H9 (cell line): ENCODE measurements at regions not wholly inside any gene's neighbourhood (a gene's known extent, or its start where the extent isn't known, plus 50 kb on each side); places are given as distances from the start of the nearest gene placed in this dataset.

Experiments
- DNase-seq: peaks from one replicate; pipeline ENCODE4 v3.0.0-alpha.2; 2017
- H2AFZ ChIP-seq: one replicate; pipeline ENCODE4 v1.6.1; 2013; ENCODE audit warnings: mild to moderate bottlenecking, low read length, control low read depth, moderate library complexity
- H2AK5ac ChIP-seq: 2 replicates; pipeline ENCODE4 v1.6.1; 2013; ENCODE audit warnings: low read length, control low read depth, mixed read lengths; ENCODE audit not compliant: insufficient read length
- H2BK120ac ChIP-seq: one replicate; pipeline ENCODE4 v1.6.1; 2013; ENCODE audit warnings: low read depth, mild to moderate bottlenecking, low read length, control low read depth, inconsistent platforms; ENCODE audit not compliant: poor library complexity, severe bottlenecking
- H2BK12ac ChIP-seq: 2 replicates; pipeline ENCODE4 v1.6.1; 2013; ENCODE audit warnings: low read length, control low read depth, mixed read lengths, low read depth; ENCODE audit not compliant: insufficient read length
- H2BK15ac ChIP-seq: 2 replicates; pipeline ENCODE4 v1.6.1; 2013; ENCODE audit warnings: low read depth, low read length, control low read depth
- H2BK20ac ChIP-seq: one replicate; pipeline ENCODE4 v1.6.1; 2013; ENCODE audit warnings: low read depth, mild to moderate bottlenecking, low read length, control low read depth, inconsistent platforms; ENCODE audit not compliant: poor library complexity, severe bottlenecking
- H2BK5ac ChIP-seq: 2 replicates; pipeline ENCODE4 v1.6.1; 2013; ENCODE audit warnings: low read length, control low read depth, mixed read lengths; ENCODE audit not compliant: insufficient read length
- H3K14ac ChIP-seq: 2 replicates; pipeline ENCODE4 v1.6.1; 2013; ENCODE audit warnings: low read length, control low read depth; ENCODE audit not compliant: insufficient read depth
- H3K18ac ChIP-seq: 2 replicates; pipeline ENCODE4 v1.6.1; 2013; ENCODE audit warnings: low read depth, mild to moderate bottlenecking, mixed read lengths, low read length, control low read depth; ENCODE audit not compliant: insufficient read length
- H3K23ac ChIP-seq: 2 replicates; pipeline ENCODE4 v1.6.1; 2013; ENCODE audit warnings: low read length, control low read depth, mixed read lengths, low read depth; ENCODE audit not compliant: insufficient read length
- H3K23me2 ChIP-seq: 2 replicates; pipeline ENCODE4 v1.6.1; 2013; ENCODE audit warnings: low read depth, mild to moderate bottlenecking, mixed read lengths, low read length, control low read depth; ENCODE audit not compliant: insufficient read length, poor library complexity, severe bottlenecking
- H3K27ac ChIP-seq: 2 replicates; pipeline ENCODE4 v1.5.1; 2013; ENCODE audit warnings: low read length, control low read depth, mixed read lengths, low read depth; ENCODE audit not compliant: insufficient read length
- H3K27me3 ChIP-seq: 2 replicates; pipeline ENCODE4 v1.6.1; 2013; ENCODE audit warnings: low read length, control low read depth, inconsistent platforms; ENCODE audit not compliant: insufficient read depth
- H3K4ac ChIP-seq: 2 replicates; pipeline ENCODE4 v1.6.1; 2013; ENCODE audit warnings: low read depth, mild to moderate bottlenecking, control low read depth, inconsistent platforms, low read length, moderate library complexity
- H3K4me1 ChIP-seq: 2 replicates; pipeline ENCODE4 v1.6.1; 2013; ENCODE audit warnings: low read length, control low read depth, inconsistent platforms; ENCODE audit not compliant: insufficient read depth
- H3K4me2 ChIP-seq: 2 replicates; pipeline ENCODE4 v1.6.1; 2013; ENCODE audit warnings: low read length, control low read depth, mixed read lengths; ENCODE audit not compliant: insufficient read length, insufficient read depth
- H3K56ac ChIP-seq: 2 replicates; pipeline ENCODE4 v1.6.1; 2013; ENCODE audit warnings: low read depth, mild to moderate bottlenecking, mixed read lengths, low read length, control low read depth; ENCODE audit not compliant: insufficient read length
- H3K79me1 ChIP-seq: 2 replicates; pipeline ENCODE4 v1.6.1; 2013; ENCODE audit warnings: low read depth, mild to moderate bottlenecking, moderate library complexity, low read length, control low read depth, inconsistent platforms; ENCODE audit not compliant: insufficient read depth, poor library complexity, severe bottlenecking
- H3K79me2 ChIP-seq: 2 replicates; pipeline ENCODE4 v1.6.1; 2013; ENCODE audit warnings: low read length, control low read depth, inconsistent platforms; ENCODE audit not compliant: insufficient read depth
- H3K9ac ChIP-seq: 2 replicates; pipeline ENCODE4 v1.6.1; 2013; ENCODE audit warnings: low read length, control low read depth, mixed read lengths; ENCODE audit not compliant: insufficient read length; ENCODE audit errors: extremely low read depth
- H3K9me3 ChIP-seq: one replicate; pipeline ENCODE4 v1.6.1; 2013; ENCODE audit warnings: low read depth, low read length, inconsistent platforms; ENCODE audit not compliant: control insufficient read depth
- H3T11ph ChIP-seq: one replicate; pipeline ENCODE4 v1.6.1; 2013; ENCODE audit warnings: mild to moderate bottlenecking, low read length, control low read depth, inconsistent platforms
- H4K20me1 ChIP-seq: one replicate; pipeline ENCODE4 v1.6.1; 2013; ENCODE audit not compliant: control insufficient read depth, insufficient read length, insufficient read depth
- H4K5ac ChIP-seq: 2 replicates; pipeline ENCODE4 v1.6.1; 2013; ENCODE audit warnings: low read depth, mild to moderate bottlenecking, mixed read lengths, low read length, control low read depth; ENCODE audit not compliant: insufficient read length
- H4K8ac ChIP-seq: replicated peaks from 2 replicates; pipeline ENCODE4 v1.6.1; 2013; ENCODE audit warnings: low read length, control low read depth, mixed read lengths, low read depth; ENCODE audit not compliant: insufficient read length
- H4K91ac ChIP-seq: 2 replicates; pipeline ENCODE4 v1.6.1; 2013; ENCODE audit warnings: low read depth, mild to moderate bottlenecking, moderate library complexity, mixed read lengths, low read length, control low read depth; ENCODE audit not compliant: insufficient read length
- H3K27ac Mint-ChIP-seq, 3 experiments: 2 replicates in 2 of 3; 3 replicates in 1 of 3; pipeline ENCODE4 v1.8.0; 2020 to 2021; ENCODE audit warnings: mixed read lengths in 3 of 3, mild to moderate bottlenecking in 1 of 3, moderate library complexity in 1 of 3
- H3K27me3 Mint-ChIP-seq: 2 replicates; pipeline ENCODE4 v1.8.0; 2021; ENCODE audit warnings: low read depth, mild to moderate bottlenecking, moderate library complexity, mixed read lengths
- H3K36me3 Mint-ChIP-seq, 3 experiments: 2 replicates in 2 of 3; 3 replicates in 1 of 3; pipeline ENCODE4 v1.8.0; 2020 to 2021; ENCODE audit warnings: low read depth in 3 of 3, mixed read lengths in 3 of 3; ENCODE audit not compliant: insufficient read depth in 1 of 3
- H3K4me1 Mint-ChIP-seq, 2 experiments: 2 replicates each; pipeline ENCODE4 v1.8.0; 2020; ENCODE audit warnings: mixed read lengths in 2 of 2
- H3K4me3 Mint-ChIP-seq, 2 experiments: 2 replicates in 1 of 2; 3 replicates in 1 of 2; pipeline ENCODE4 v1.8.0; 2020 to 2021; ENCODE audit warnings: mild to moderate bottlenecking in 2 of 2, mixed read lengths in 2 of 2, moderate library complexity in 1 of 2
- H3K9me3 Mint-ChIP-seq, 2 experiments: 2 replicates in 1 of 2; 3 replicates in 1 of 2; pipeline ENCODE4 v1.8.0; 2020; ENCODE audit warnings: mild to moderate bottlenecking in 2 of 2, mixed read lengths in 2 of 2, moderate library complexity in 1 of 2
- WGBS: extraction: QIAGEN DNeasy Blood & Tissue Kit; methylation state at CpG from one replicate; pipeline ENCODE4 v1.1.7; 2013; ENCODE audit warnings: missing lambda C conversion rate, low lambda C conversion rate, mixed read lengths; ENCODE audit not compliant: insufficient read length; ENCODE audit errors: extremely low coverage; 5-methylcytosine and 5-hydroxymethylcytosine counted together
- TF ChIP-seq, protein P1 (sequence below): fragments of 200-600 bp; sonication (generic); conservative IDR thresholded peaks from 3 replicates; pipeline ENCODE4 v1.8.0; 2021; ENCODE audit warnings: antibody characterized with exemption, mild to moderate bottlenecking

DNA sequence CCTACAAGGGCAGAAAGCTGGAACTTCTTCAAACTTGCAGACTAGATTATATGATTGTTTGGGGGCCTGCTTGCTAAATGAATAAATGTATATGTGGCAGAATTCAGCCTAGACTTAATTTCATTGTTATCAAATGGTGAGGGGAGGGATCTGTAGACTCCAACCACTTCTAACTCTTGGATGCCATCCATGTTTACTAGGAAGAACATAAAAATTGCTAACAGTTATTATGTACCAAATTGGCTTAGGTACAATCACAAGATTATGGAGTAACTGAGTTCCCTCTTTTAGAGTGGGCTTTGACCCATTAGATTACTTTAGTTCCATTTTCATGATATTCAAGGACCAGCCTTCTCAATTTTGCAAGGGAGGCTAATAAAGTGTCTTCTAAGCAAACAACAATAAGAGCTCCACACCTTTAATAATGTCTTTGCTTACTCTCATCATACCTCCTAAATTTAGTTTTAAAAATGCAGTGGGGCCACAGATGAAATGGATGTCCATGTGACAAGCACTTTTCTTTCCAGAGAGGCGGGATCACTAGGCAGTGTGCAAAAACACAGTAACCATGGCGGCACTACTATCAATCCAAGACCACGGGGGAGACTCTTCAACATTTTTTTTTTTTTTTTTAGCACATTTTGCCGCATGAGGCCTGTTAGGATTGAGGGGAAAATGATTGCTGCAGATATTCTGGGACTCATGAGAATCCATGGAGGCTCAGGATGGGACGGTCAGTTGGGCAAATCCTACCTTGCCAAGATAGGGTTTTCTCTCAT is 217.6 kb upstream of the SPRED2 start:
- peaks cover 8 to 14% of the 10 kb centered on the region in 2 experiments for H3K4me1 Mint-ChIP-seq
- no peak overlapping the region for H3K4me2 ChIP-seq
- no peak overlapping the region for H2BK15ac ChIP-seq
- H3K27me3 Mint-ChIP-seq = 0 out of 2 replicates have a peak, but pooled peaks cover 4% of the 10 kb centered on the region
- H2AK5ac ChIP-seq = no peak overlapping the region
- H3K18ac ChIP-seq = no peak overlapping the region
- no peak overlapping the region for H3K4me3 Mint-ChIP-seq
- H3K27ac ChIP-seq = no peak overlapping the region
- no peaks in the 10 kb centered on the region for H3K23me2 ChIP-seq
- no peak overlapping the region for H2BK20ac ChIP-seq
- no peak overlapping the region for H3K56ac ChIP-seq
- no peak overlapping the region for H3K23ac ChIP-seq
- H2AFZ ChIP-seq = no peak overlapping the region
- H3T11ph ChIP-seq = no peak overlapping the region
- no peak overlapping the region for H3K4ac ChIP-seq
- no peak overlapping the region for H2BK12ac ChIP-seq
- WGBS = no CpG with 5 or more reads among the region's 5 CpGs
- H4K5ac ChIP-seq = no peak overlapping the region
- no peak overlapping the region for H4K8ac ChIP-seq
- no peaks in the 10 kb centered on the region for H3K79me2 ChIP-seq
- no peaks in the 10 kb centered on the region for H3K36me3 Mint-ChIP-seq
- no peak overlapping the region for H3K27ac Mint-ChIP-seq
- H3K9me3 ChIP-seq = no peaks in the 10 kb centered on the region
- no peaks in the 10 kb centered on the region for H3K4me1 ChIP-seq
- no peaks in the 10 kb centered on the region for H4K20me1 ChIP-seq
- TF ChIP-seq, protein P1, sequence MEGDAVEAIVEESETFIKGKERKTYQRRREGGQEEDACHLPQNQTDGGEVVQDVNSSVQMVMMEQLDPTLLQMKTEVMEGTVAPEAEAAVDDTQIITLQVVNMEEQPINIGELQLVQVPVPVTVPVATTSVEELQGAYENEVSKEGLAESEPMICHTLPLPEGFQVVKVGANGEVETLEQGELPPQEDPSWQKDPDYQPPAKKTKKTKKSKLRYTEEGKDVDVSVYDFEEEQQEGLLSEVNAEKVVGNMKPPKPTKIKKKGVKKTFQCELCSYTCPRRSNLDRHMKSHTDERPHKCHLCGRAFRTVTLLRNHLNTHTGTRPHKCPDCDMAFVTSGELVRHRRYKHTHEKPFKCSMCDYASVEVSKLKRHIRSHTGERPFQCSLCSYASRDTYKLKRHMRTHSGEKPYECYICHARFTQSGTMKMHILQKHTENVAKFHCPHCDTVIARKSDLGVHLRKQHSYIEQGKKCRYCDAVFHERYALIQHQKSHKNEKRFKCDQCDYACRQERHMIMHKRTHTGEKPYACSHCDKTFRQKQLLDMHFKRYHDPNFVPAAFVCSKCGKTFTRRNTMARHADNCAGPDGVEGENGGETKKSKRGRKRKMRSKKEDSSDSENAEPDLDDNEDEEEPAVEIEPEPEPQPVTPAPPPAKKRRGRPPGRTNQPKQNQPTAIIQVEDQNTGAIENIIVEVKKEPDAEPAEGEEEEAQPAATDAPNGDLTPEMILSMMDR = no peak
- no peaks in the 10 kb centered on the region for H3K27me3 ChIP-seq
- H2BK5ac ChIP-seq = no peak overlapping the region
- no peaks in the 10 kb centered on the region for H3K79me1 ChIP-seq
- H3K9ac ChIP-seq = no peak overlapping the region
- no peak overlapping the region for H4K91ac ChIP-seq
- H3K9me3 Mint-ChIP-seq = no peaks in the 10 kb centered on the region
- H3K14ac ChIP-seq = no peak overlapping the region
- H2BK120ac ChIP-seq = no peak overlapping the region
- no peak for DNase-seq
